Activated B cell treated with CpG ODN at 0.5 μM for 24 hours (primary cell): ENCODE measurements at regions not wholly inside any gene's neighbourhood (a gene's known extent, or its start where the extent isn't known, plus 50 kb on each side); places are given as distances from the start of the nearest gene placed in this dataset.
A peak's percentile ranks its signal among the peaks of the same experiment; 100 is the strongest.

Source experiments
- ATAC-seq: fragments of 200-7000 bp; cut with Tn5 transposase; one replicate; pipeline ENCODE4 v1.10.0; 2021; ENCODE audit warnings: low read depth, mild to moderate bottlenecking, moderate library complexity
- CTCF ChIA-PET: fragments of 350-600 bp; sonication (Branson Sonifier 250); formaldehyde crosslinking; loops from one replicate; lab custom pipeline; 2021; ENCODE audit warnings: antibody characterized with exemption; lab: Charles Lee
- POLR2A ChIA-PET: fragments of 350-600 bp; sonication (Branson Sonifier 250); formaldehyde crosslinking; loops from one replicate; lab custom pipeline; 2021; ENCODE audit warnings: antibody characterized with exemption; lab: Charles Lee
- DNase-seq: peaks from one replicate; pipeline ENCODE4 v3.0.0; 2022
- H3K27ac Mint-ChIP-seq: one replicate; pipeline ENCODE4 v1.8.0; 2020; ENCODE audit warnings: mixed read lengths
- H3K27me3 Mint-ChIP-seq: one replicate; pipeline ENCODE4 v1.8.0; 2021; ENCODE audit warnings: mixed read lengths
- H3K36me3 Mint-ChIP-seq: one replicate; pipeline ENCODE4 v1.8.0; 2021; ENCODE audit warnings: low read depth, mixed read lengths
- H3K4me1 Mint-ChIP-seq: one replicate; pipeline ENCODE4 v1.8.0; 2021; ENCODE audit warnings: mixed read lengths
- H3K4me3 Mint-ChIP-seq: one replicate; pipeline ENCODE4 v1.8.0; 2020; ENCODE audit warnings: mild to moderate bottlenecking, mixed read lengths
- H3K9me3 Mint-ChIP-seq: one replicate; pipeline ENCODE4 v1.8.0; 2020; ENCODE audit warnings: mixed read lengths
- intact Hi-C: fragments of 100-400 bp; cut with micrococcal nuclease; formaldehyde crosslinking; loops from one replicate; pipeline ENCODE4 v1.15.1; 2024
- TF ChIP-seq, protein P1 (sequence below): fragments of 200-600 bp; IDR thresholded peaks from one replicate; pipeline ENCODE4 v1.8.0; 2022; ENCODE audit warnings: antibody characterized with exemption, mild to moderate bottlenecking

- H3K4me3 Mint-ChIP-seq = peak overlapping the region; percentile 81
- intact Hi-C loops = loop anchor here (2.0 to 5.0 kb wide), 5 partner anchors 17 to 235 kb away; no protein-coding TSS in a partner anchor
- ATAC-seq (peak; percentile 45), DNase-seq (no peak)
- H3K4me1 Mint-ChIP-seq = peaks cover 77% of the 10 kb centered on the region
- H3K27me3 Mint-ChIP-seq = no peaks in the 10 kb centered on the region
- POLR2A ChIA-PET = interaction anchor here (0.6 to 1.8 kb wide), 11 partner anchors 14 to 236 kb away, joined by 3 to 9 read pairs (median 3); partner anchors contain the start of gene ZNF217
- H3K9me3 Mint-ChIP-seq = peaks cover 2% of the 10 kb centered on the region
- H3K27ac Mint-ChIP-seq = peak overlapping the region; percentile 96
- CTCF ChIA-PET = interaction anchor here (1.2 kb wide), 1 partner anchor 42 kb away, joined by 3 read pairs; no protein-coding TSS in a partner anchor
- TF ChIP-seq, protein P1, sequence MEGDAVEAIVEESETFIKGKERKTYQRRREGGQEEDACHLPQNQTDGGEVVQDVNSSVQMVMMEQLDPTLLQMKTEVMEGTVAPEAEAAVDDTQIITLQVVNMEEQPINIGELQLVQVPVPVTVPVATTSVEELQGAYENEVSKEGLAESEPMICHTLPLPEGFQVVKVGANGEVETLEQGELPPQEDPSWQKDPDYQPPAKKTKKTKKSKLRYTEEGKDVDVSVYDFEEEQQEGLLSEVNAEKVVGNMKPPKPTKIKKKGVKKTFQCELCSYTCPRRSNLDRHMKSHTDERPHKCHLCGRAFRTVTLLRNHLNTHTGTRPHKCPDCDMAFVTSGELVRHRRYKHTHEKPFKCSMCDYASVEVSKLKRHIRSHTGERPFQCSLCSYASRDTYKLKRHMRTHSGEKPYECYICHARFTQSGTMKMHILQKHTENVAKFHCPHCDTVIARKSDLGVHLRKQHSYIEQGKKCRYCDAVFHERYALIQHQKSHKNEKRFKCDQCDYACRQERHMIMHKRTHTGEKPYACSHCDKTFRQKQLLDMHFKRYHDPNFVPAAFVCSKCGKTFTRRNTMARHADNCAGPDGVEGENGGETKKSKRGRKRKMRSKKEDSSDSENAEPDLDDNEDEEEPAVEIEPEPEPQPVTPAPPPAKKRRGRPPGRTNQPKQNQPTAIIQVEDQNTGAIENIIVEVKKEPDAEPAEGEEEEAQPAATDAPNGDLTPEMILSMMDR = no peak
- no peaks in the 10 kb centered on the region for H3K36me3 Mint-ChIP-seq
Observed at GRCh38 chr20:53829724-53830521, 236.3 kb upstream of the ZNF217 start.

- intact Hi-C loops = loop anchor here (2.0 to 5.0 kb wide), 3 partner anchors 18 to 172 kb away; no protein-coding TSS in a partner anchor
- Mint-ChIP-seq H3K27ac (peak overlapping the region; percentile 96), H3K27me3 (no peaks in the 10 kb centered on the region), H3K36me3 (no peaks in the 10 kb centered on the region), H3K4me3 (peak overlapping the region; percentile 81), H3K4me1 (peaks cover 71% of the 10 kb centered on the region), H3K9me3 (peaks cover 2% of the 10 kb centered on the region)
- POLR2A ChIA-PET = interaction anchor here (0.6 to 1.4 kb wide), 6 partner anchors 17 to 114 kb away, joined by 3 to 6 read pairs (median 4); no protein-coding TSS in a partner anchor
- CTCF ChIA-PET = no interaction called here
- ATAC-seq (no peak), DNase-seq (no peak)
- TF ChIP-seq, protein P1 = no peak
Observed at GRCh38 chr20:53829255-53829723, 235.7 kb upstream of the ZNF217 start.

GRCh38 chr20:53828682-53829254, 235.1 kb upstream of the ZNF217 start:
- intact Hi-C loops = loop anchor here (2.0 to 5.0 kb wide), 3 partner anchors 18 to 171 kb away; no protein-coding TSS in a partner anchor
- CTCF ChIA-PET = no interaction called here
- DNase-seq (no peak), ATAC-seq (no peak)
- H3K36me3 Mint-ChIP-seq = no peaks in the 10 kb centered on the region
- H3K9me3 Mint-ChIP-seq = peaks cover 2% of the 10 kb centered on the region
- POLR2A ChIA-PET = interaction anchor here (1.4 kb wide), 1 partner anchor 89 kb away, joined by 4 read pairs; no protein-coding TSS in a partner anchor
- peak overlapping the region; percentile 96 for H3K27ac Mint-ChIP-seq
- H3K27me3 Mint-ChIP-seq = no peaks in the 10 kb centered on the region
- peaks cover 66% of the 10 kb centered on the region for H3K4me1 Mint-ChIP-seq
- TF ChIP-seq, protein P1 = no peak
- H3K4me3 Mint-ChIP-seq = peak overlapping the region; percentile 81

DNA sequence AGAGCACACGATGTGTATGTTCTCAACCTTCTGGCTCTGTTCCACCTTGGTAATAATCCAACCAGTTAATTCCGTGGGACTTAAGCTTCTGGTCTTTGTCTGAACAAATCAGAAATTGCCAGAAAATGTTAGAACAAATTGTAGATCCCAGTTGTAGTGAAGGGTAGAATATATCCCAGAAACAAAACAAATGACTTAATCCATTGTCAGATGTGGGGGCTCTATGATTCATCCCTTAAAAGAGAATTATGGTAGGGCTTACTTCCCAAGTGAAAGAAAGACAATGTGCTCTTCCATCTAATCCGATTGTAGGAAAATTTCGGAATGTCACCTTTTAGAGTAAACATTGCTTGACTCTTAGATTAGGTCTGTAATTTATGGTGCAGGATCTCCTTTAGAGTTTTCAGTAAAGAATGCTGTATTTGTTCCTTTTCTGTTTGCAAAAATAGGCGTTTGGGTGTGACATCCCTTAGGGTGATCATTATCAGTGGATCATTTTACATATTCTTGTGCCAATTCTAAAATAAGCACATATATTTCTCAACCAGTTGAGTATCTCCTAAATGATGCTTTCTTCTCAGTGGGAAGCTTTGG, 234.5 kb upstream of the ZNF217 start:
- intact Hi-C loops = loop anchor here (2.0 to 5.0 kb wide), 3 partner anchors 19 to 171 kb away; no protein-coding TSS in a partner anchor
- Mint-ChIP-seq H3K27me3 (no peaks in the 10 kb centered on the region), H3K27ac (peak overlapping the region; percentile 96), H3K9me3 (peaks cover 2% of the 10 kb centered on the region), H3K4me3 (peak overlapping the region; percentile 81), H3K4me1 (peaks cover 60% of the 10 kb centered on the region), H3K36me3 (no peaks in the 10 kb centered on the region)
- ATAC-seq = no peak
- no peak for DNase-seq
- TF ChIP-seq, protein P1 = no peak
- ChIA-PET POLR2A (interaction anchor here (0.7 to 1.6 kb wide), 10 partner anchors 18 to 238 kb away, joined by 3 to 8 read pairs (median 4); partner anchors contain the start of gene ZNF217), CTCF (no interaction called here)
